A172 (cell line): ENCODE measurements at regions not wholly inside any gene's neighbourhood (a gene's known extent, or its start where the extent isn't known, plus 50 kb on each side); places are given as distances from the start of the nearest gene placed in this dataset.
"Not testable (repeated sequence)": the region's sequence is repeated elsewhere in the genome, so short reads cannot be mapped to it uniquely, and the experiment has no call there.

ENCODE experiments used
- DNase-seq: peaks from one replicate; pipeline ENCODE4 v3.0.0-alpha.2; 2015; ENCODE audit warnings: low spot score

DNA sequence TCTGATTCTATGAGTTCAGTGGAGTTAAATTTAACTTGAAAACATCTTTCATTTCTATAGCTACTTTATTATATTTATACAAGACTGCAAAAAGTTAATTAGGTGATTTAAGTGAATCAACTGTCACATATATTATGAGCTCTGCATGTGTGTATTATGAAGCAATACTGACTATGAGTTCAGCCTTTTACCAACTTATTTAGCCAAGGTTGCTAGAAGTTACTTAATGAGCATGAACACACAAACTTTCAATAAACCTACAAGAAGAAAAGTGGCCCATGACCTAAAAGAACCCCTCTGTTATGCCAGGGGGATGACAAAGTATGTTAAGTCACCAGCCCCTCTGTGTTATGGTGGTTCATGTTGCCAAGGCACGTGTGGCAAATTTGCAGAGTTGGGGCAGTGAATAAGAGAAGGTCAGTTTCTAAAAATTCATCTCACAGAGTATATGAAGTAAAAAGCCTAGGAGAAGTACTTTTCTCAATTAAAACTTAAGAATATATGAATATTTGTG, 86.7 kb upstream of the LYPLAL1 start:
- DNase-seq, result no peak

DNA sequence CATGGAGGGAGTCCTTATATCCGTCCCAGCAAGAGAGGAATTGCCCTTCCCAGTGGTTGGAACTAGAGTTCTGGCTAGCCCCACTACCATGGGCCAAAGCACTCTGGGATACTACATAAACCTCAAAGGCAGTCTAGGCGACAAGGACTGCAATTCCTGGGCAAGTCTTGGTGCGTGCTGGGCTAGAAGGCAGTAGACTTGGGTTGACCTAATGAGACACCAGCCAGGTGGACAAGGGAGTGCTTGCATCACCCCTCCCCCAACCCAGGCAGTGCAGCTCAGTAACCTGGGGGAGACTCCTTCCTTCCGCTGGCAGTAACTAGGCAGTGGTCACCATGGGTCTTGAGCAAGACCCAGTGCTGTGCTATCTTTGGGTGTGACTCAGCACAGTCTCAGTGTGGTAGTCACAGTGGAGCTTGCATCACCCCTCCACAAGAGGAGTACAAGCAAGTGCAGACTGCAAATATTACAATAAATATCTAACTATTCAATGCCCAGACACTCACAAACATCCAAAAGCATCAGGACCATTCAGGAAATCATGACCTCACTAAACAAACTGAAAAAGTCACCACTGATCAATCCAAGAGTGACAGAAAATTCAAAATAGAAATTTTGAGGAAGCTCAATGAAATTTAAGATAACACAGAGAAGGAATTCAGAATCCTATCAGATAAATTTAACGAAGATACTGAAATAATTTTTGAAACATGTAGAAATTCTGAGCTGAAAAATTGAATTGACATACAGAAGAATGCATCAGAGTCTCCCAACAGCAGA, 84.7 kb upstream of the LYPLAL1 start:
- DNase-seq, result peak; percentile 88

DNA sequence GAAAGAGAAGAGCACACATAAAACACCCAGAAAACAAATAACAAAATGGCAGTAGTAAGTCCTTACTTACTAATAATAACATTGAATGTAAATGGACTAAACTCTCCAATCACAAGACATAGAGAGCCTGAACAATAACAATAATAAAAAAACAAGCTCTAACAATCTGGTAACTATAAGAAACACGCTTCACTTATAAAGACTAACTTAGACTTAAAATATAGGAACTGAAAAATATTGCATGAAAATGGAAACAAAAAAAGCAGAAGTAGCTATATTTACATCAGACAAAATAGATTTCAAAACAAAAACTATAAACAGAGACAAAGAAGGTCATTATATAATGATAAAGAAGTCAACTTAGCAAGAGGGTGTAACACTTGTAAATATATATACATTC, 83.1 kb upstream of the LYPLAL1 start:
- DNase-seq, result no peak

DNA sequence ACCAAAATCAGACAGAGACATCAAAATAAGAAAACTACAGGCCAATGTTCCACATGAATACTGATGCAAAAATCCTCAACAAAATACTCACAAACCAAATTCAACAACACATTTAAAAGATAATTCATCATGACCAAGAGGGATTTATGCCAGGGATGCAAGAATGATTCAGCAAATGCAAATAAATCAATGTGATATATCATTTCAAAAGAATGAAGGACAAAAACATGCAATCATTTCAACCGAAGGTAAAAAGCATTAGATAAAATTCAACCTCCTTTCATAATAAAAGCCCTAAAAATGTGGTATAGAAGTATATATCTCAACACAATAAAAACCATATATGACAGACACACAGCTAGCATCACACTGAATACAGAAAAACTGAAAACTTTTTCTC, 81.5 kb upstream of the LYPLAL1 start:
- peak; percentile 18 for DNase-seq

DNA sequence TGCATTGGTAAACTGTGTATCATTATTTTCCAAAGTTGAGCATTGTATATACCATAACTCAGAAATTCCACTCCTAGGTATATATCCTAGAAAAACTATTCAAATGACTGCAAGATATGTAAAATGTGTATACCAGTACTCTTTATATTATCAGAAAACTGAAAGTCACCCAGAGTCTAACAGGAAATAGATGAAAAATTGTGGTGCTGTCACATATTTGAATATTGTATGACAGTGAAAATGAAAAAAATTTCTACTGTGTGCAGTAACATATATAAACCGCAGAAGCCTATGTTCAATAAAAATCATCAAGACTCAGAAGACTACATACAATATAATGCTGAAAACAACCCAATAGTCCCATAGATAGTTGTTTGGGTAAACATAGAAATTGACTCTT, 74.4 kb upstream of the LYPLAL1 start:
- DNase-seq, result no peak

DNA sequence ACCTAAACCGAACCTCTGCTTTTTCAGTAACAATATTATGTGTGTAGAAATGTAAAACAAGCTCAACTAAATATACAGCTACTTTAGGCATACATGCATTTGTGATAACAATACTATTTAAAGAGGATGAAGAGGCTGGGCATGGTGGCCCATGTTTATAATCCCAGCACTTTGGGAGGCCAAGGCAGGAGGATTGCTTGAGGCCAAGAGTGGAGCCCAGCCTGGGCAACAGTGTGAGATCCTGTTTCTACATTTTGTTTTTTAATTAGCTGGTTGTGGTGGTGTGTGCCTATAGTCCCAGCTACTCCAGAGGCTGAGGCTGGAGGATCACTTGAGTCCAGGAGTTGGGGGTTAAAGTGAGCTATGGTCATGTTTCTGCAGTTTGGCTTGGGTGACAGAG, 73.6 kb upstream of the LYPLAL1 start:
- no peak for DNase-seq

DNA sequence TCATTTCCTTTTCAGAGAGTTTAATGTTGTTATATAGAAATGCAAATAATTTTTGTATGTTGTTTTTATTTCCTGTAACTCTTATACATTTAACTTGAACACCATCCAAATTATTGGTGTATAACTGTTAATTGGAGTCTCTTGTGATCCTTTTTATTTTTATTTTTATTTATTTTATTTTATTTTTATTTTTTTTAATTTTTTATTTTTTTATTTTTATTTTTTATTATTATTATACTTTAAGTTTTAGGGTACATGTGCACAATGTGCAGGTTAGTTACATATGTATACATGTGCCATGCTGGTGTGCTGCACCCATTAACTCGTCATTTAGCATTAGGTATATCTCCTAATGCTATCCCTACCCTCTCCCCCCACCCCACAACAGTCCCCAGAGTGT, 71.2 kb upstream of the LYPLAL1 start:
- DNase-seq, result not testable (repeated sequence)

DNA sequence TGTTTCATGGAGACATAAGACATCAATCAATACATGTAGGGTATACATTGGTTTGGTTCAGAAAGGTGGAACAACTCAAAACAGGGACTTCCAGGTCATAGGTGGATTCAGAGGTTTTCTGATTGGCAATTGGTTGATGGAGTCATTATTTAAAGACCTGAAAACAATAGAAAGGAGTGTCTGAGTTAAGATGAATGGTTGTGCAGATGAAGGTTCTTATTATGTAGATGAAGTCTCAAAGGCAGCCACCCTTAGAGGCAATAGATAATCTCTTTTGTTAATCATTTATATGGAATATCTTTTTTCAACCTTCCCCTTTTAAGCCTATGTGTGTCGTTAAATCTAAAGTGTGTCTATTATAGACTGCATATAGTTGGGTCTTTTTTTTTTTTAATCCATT, 67.8 kb upstream of the LYPLAL1 start:
- no peak for DNase-seq

DNA sequence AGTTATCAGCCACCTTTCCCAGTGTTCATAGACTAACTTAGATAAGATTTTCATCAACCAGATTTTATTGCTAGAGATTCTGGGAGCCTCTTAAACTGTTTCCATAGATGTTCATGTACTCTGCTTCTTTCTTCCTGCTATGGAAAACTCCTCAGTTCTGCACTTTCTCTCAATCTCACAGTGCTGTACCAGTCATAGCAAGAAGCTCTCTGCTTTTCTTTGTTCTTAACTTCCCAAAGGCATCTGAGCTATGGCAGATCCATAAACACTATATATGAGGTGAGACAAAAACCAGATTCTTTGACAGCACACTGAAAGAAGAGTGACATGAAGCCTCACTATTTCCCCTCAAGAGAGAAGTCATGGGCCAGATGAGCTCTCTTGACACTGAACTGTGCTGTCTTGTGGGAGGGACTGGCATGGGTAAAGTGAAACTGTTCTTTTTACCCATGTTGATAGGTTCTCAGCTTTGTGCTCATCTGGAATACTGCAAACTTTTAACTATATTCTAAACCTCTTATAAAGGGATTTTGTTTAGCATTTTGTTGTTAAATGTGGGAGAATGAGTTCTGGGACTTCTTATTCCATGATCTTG, 64.2 kb upstream of the LYPLAL1 start:
- DNase-seq, result no peak

DNA sequence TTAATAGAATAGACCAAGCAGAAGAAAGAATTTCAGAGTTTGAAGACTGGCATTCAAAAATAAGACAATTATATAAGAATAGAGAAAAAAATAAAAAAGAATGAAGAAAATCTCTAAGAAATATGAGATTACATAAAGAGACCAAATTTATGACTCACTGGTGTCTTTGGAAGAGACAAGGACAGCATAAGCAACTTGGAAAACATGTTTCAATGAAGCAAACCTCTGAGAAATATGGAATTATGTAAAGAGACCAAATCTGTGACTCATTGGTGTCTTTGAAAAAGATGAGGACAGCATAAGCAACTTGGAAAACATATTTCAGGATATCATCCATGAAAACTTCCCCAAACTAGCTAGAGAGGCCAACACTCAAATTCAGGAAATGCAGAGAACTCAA, 60.4 kb upstream of the LYPLAL1 start:
- no peak for DNase-seq

DNA sequence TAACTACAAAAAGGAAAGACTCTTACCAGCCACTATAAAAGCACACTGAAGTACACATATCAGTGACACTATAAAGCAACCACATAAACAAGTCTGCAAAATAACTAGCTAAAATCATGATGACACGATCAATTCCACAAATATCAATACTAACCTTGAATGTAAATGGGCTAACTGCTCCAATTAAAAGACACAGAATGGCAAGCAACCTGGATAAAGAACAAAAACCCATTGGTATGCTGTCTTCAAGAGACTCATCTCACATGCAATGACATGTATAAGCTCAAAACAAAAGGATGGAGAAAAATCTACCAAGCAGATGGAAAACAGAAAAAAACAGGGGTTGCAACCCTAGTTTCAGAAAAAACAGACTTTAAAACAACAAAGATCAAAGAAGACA, 59.7 kb upstream of the LYPLAL1 start:
- DNase-seq, result no peak

DNA sequence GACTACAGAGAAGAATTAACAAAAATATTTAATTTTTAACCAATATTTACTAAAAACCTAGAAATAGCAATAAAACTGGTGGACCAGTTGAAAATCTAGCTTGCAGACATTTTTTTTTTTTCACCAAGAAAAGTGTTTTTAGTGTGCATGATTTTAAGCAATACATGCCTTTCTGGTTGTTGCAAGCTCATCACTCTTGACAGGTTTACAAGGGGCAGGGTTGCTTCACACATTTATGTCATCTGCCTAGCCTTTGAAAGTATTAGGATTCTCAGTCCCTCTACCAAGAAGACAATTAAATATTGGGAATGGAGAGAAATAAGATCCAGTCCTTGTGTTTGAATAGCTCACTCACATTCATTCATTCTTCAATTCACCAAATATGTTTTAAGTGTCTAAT, 53.8 kb upstream of the LYPLAL1 start:
- DNase-seq, result no peak

DNA sequence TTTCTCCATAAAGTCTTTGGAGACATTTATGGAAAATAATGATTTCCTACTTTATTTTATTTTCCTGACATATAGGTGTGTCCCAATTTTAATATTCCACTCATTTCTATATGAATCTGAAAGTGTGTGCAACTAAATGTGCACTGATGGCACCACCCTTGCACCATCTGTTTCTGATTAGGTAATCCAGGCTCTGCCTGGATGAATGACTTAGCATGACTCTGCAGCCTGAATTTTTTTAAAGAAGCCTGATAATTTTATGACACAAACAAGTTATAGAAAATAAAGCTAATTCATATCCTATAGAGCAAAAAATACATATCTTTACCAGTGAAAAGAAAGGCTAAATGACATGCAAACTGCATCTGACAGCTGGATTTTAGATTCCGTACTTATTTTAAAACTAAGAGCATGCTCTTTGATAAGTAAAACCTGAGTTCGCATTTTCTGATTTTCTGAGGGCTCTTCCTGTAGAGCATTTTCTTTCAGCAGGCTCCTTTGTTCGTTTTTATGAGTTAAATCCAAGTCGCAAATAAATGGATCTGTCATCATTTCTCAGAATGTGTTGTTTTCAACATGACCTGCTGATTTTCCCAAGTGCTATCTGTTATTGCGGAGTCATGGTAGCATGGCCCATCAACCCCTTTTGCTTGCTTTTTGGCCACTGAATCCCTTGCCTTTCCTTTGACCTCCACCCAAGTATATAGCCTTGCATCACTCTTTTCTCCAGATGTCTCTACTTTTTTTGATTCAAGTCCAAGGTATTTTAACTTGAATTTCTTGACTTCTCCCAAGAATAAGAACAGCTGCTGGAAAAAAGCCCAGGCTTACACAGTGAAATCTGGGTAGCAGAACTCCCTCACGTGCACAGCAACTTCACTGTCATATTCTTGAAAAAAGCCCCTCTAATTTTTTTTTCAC, 52.8 kb upstream of the LYPLAL1 start:
- DNase-seq, result peak; percentile 17

DNA sequence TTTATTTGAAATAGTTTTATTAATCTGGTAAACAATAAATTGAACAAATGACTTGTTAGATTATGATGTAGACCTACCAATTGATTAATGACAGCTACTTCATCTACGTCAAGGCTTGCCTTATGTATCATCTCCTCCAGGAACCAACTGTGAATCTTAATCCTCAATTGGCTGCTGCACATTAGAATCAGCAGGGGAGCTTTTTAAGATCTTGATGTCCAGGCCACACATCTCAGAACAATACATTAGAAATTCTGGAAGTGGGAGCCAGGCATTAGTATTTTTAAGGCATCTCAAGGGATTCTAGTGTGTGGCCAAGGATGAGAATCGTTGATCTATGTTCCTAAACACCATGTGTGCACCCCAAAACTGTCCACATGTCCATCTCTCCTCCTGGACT, 52.0 kb upstream of the LYPLAL1 start:
- no peak for DNase-seq

DNA sequence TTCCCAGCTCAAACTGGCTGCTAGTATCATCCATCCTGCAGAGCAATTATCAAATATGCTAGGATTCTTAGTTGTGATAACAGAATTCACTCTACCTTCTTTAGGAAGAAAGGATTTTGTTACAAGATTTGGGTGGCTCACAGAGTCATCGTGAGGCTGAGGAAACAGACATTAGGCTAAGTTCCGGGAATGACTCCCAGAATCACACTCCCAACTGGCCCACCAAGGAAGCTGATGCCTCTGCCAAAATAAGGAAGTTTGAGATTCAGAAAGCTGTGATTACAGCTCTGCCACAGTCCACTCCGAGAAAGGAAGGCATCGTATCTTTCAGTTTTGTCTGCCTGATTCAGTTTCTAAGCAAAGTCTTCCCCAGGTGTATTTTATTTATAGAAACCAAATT, 50.6 kb upstream of the LYPLAL1 start:
- DNase-seq, result no peak
